Nephron (organoid): ENCODE measurements at regions not wholly inside any gene's neighbourhood (a gene's known extent, or its start where the extent isn't known, plus 50 kb on each side); places are given as distances from the start of the nearest gene placed in this dataset.

ENCODE experiments used
- H3K27ac Mint-ChIP-seq, 3 experiments: 2 replicates each; pipeline ENCODE4 v1.8.0; 2020; ENCODE audit warnings: mixed read lengths in 3 of 3, mild to moderate bottlenecking in 2 of 3, moderate library complexity in 1 of 3
- H3K27me3 Mint-ChIP-seq: 2 replicates; pipeline ENCODE4 v1.8.0; 2021; ENCODE audit warnings: low read depth, mild to moderate bottlenecking, moderate library complexity, mixed read lengths
- H3K36me3 Mint-ChIP-seq: 2 replicates; pipeline ENCODE4 v1.8.0; 2020; ENCODE audit warnings: low read depth, mixed read lengths
- H3K4me1 Mint-ChIP-seq: 2 replicates; pipeline ENCODE4 v1.8.0; 2020; ENCODE audit warnings: mixed read lengths
- H3K4me3 Mint-ChIP-seq, 3 experiments: 2 replicates each; pipeline ENCODE4 v1.8.0; 2020; ENCODE audit warnings: mild to moderate bottlenecking in 3 of 3, mixed read lengths in 3 of 3, moderate library complexity in 2 of 3
- H3K9me3 Mint-ChIP-seq: 2 replicates; pipeline ENCODE4 v1.8.0; 2020; ENCODE audit warnings: mixed read lengths
- CTCF ChIP-seq, 3 experiments: fragments of 200-600 bp; sonication (generic); IDR thresholded peaks; one replicate each; pipeline ENCODE4 v1.5.0; 2021; ENCODE audit warnings: antibody characterized with exemption in 3 of 3; ENCODE audit not compliant: unreplicated experiment in 3 of 3

GRCh38 chr13:87444135-87444534 is 227.0 kb upstream of the SLITRK5 start:
- H3K4me1 Mint-ChIP-seq: no peaks in the 10 kb centered on the region
- H3K4me3 Mint-ChIP-seq: no peak overlapping the region
- no peak for TF ChIP-seq CTCF (IDR thresholded peaks at IDR 0.05; ENCODE audit: unreplicated experiment in 3 of 3)
- H3K9me3 Mint-ChIP-seq: no peaks in the 10 kb centered on the region
- H3K36me3 Mint-ChIP-seq: no peaks in the 10 kb centered on the region
- no peak overlapping the region for H3K27ac Mint-ChIP-seq
- no peaks in the 10 kb centered on the region for H3K27me3 Mint-ChIP-seq

DNA sequence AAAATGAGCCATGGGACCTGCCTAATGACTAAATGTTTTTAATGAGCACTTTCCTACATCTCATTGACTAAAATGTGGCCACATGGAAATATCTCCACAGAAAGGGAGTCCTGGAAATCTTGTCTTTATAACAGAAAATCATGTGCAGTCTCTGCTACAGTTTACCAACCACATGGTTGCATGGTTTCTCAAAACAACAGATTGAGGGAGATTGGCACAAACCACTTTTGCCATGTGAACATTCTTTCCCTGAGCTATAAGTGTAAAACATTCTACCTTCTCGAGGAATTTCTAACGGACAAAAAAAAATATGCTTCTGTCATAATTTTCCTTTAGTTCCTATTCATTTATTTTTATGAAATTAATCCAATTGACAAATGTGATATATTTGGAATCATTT is 218.9 kb upstream of the SLITRK5 start:
- TF ChIP-seq CTCF (IDR thresholded peaks at IDR 0.05; ENCODE audit: unreplicated experiment in 3 of 3): no peak
- Mint-ChIP-seq H3K27me3 (no peaks in the 10 kb centered on the region), H3K4me1 (no peaks in the 10 kb centered on the region), H3K9me3 (no peaks in the 10 kb centered on the region), H3K36me3 (no peaks in the 10 kb centered on the region), H3K27ac (no peak overlapping the region), H3K4me3 (no peak overlapping the region)

GRCh38 chr13:87453244-87453643 is 217.9 kb upstream of the SLITRK5 start:
- Mint-ChIP-seq H3K4me3 (no peak overlapping the region), H3K9me3 (no peaks in the 10 kb centered on the region), H3K4me1 (no peaks in the 10 kb centered on the region), H3K36me3 (no peaks in the 10 kb centered on the region), H3K27ac (no peak overlapping the region), H3K27me3 (no peaks in the 10 kb centered on the region)
- no peak for TF ChIP-seq CTCF (IDR thresholded peaks at IDR 0.05; ENCODE audit: unreplicated experiment in 3 of 3)

DNA sequence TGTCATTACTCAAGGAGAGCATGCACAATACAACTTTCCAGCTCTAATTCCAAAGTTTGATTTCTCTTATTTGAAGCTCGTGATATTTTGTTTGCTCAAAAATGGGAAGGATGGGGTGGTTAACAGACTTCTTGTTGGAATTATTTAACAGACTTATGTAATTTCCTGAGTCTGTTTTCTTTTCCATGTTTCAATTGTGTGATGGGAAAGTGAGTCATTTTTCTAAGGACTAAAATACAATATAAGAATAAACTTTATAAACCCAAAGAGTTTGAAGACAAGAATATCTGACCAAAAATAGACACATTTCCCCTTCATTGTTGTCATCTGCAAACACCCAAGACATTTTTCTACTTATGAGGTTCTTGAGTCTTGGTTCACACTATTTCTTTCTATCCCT is 211.8 kb upstream of the SLITRK5 start:
- Mint-ChIP-seq H3K9me3 (no peaks in the 10 kb centered on the region), H3K27ac (no peak overlapping the region), H3K27me3 (no peaks in the 10 kb centered on the region), H3K36me3 (no peaks in the 10 kb centered on the region), H3K4me3 (no peak overlapping the region), H3K4me1 (no peaks in the 10 kb centered on the region)
- no peak for TF ChIP-seq CTCF (IDR thresholded peaks at IDR 0.05; ENCODE audit: unreplicated experiment in 3 of 3)

- no peak overlapping the region for H3K27ac Mint-ChIP-seq
- H3K4me3 Mint-ChIP-seq: no peak overlapping the region
- H3K4me1 Mint-ChIP-seq: no peaks in the 10 kb centered on the region
- no peaks in the 10 kb centered on the region for H3K27me3 Mint-ChIP-seq
- TF ChIP-seq CTCF (IDR thresholded peaks at IDR 0.05; ENCODE audit: unreplicated experiment in 3 of 3): no peak
- no peaks in the 10 kb centered on the region for H3K9me3 Mint-ChIP-seq
- no peaks in the 10 kb centered on the region for H3K36me3 Mint-ChIP-seq
Observed at GRCh38 chr13:87497426-87497825, 173.7 kb upstream of the SLITRK5 start.

DNA sequence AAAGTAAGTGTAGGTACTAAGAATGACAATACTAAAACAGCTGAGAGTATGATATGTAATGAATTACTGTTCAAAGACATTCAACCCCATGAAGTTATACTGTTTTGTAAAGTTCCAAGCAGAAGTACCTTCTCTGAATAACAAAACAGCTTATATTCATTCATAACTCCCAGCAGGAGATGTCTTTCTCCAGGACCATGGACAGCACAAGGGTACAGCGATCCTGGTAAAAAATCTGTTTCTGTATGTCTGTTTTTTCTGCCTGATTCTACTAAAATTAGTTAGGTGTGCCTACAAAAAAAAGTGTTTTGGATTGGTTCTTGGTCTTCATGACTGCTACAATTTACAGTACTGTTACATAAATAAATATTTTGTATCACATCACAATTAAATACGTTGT is 172.5 kb upstream of the SLITRK5 start:
- no peak for TF ChIP-seq CTCF (IDR thresholded peaks at IDR 0.05; ENCODE audit: unreplicated experiment in 3 of 3)

More for the DNA sequence above, 172.5 kb upstream of the SLITRK5 start:
- Mint-ChIP-seq H3K4me1 (no peaks in the 10 kb centered on the region), H3K36me3 (no peaks in the 10 kb centered on the region), H3K27ac (no peak overlapping the region), H3K4me3 (no peak overlapping the region), H3K27me3 (no peaks in the 10 kb centered on the region), H3K9me3 (no peaks in the 10 kb centered on the region)
